EH (cell line): ENCODE measurements at regions not wholly inside any gene's neighbourhood (a gene's known extent, or its start where the extent isn't known, plus 50 kb on each side); places are given as distances from the start of the nearest gene placed in this dataset.

Source experiments
- DNase-seq: peaks from one replicate; pipeline ENCODE4 v3.0.0-alpha.2; 2015; ENCODE audit warnings: low read depth

DNA sequence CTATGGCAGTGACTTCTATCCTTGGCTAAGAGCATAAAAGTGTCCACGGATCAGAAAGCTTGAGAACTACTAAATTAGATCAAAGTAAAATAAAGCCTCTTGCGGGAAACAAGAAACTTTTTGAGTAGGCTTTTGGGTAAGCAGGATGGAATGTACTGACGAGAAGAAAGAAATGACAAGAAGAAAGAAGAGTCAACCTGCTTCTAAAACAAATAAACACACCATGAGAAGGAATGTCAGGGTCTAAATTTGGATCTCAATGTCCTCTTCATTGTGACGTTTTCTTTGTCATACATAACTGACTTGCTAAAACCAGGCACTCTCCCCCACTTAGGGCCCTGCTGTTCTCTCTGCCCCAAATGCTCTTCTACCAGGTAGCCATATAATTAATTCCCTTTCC lies 290.1 kb upstream of the PTGER4 start:
- peak; percentile 68 for DNase-seq

DNA sequence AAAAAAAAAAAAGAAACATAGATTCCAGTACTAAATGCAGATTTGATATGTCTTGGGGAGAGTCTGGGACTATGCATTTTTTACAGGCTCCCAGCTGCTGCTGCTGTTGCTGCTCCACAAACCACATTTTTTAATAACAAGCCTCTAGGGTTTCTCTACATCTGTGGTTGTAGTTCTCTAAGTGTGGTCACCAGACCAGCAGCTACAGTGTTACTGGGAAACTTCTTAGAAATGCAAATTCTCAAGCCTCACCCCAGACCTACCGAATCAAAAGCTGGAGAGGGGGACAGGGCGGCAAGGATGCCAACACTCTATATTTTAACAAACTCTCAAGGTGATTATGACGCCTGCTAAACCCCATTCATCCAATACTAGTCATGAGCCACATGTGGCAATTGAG lies 293.4 kb upstream of the PTGER4 start:
- DNase-seq: peak; percentile 69

DNA sequence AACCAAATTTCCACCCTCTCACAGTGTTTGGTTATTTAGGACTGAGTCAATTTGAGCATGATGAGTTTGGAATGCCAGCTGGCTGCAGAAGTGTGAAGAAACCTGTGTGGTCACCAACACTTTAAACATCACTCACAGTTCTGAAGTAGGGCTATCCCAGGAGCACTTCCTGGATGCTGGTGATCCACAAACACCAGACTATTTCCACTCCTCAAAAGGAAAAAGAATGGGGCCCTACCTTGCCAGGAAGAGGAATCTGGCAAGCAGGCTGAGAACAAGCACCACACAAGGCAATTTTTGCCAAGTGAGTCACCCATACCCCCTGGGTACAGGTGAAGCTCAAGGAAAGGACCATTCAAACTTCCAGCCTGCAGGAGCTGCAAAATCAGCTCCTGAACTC lies 294.2 kb upstream of the PTGER4 start:
- peak; percentile 56 for DNase-seq

DNA sequence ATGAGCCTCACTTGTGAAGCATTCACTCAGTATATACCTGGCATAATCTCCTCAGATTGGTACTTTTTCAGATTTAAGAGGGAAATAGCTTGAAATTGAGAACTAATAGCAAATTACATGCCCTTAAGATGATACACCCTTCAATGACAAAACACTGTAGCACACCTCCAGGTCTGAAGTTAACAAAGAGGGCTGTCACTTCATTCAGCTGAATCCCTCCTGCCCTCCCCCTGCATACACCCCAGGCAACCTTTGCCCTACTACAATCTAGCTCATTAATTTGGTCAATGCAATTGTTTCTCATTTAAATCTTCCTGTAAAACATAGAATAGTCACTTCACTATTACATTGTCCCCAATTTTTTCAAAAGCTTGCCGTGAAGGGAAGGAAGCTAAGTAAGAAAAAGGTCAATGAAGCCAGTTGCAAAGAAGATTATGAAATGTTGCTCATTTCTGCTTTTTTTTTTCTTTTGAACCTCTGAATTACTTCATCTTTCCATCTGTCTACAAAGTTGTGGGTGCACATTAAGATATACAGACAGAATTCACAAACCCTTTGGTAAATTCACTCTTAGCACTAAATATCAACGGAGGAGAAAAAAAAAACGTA lies 294.8 kb upstream of the PTGER4 start:
- DNase-seq: no peak

DNA sequence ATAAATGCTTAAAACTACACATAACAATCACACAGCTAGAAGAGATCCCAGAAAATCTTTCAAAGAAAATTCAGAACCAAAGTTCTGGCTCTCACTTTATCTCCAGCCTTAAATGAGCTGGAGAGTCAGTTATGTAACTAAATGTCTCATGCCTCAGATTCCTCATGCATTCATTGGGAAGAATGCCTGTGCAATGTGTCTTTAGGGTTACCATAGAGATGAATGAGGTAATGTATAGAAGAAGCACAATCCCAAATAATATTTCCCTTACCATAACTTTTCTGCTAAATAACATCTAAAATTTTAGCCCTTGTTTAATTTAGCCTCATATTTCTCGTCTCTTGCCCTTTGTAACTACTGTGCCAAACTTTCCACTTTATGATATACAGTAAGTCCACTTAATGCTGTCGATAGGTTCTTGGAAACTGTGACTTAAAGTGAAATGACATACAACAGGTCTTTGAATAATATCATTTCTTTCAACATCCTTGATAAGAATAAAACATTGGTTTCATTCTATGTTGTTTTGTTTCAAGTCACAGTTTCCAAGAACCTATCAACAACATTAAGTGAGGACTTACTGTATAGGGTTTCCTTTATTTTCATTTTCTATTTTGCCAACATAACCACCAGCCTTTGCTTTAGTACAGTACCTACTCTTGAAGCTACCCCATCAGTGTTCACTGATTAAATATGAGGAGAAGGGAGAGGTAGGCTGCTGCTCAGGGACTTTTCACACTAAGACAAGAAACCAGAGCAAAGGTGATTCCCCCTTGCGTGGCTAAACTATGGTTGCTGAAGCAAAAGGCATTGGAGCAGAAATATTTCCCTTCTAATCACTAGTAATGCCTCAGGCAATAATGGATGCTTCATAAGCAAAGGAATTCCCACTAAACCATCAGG lies 295.7 kb upstream of the PTGER4 start:
- peak; percentile 83 for DNase-seq

DNA sequence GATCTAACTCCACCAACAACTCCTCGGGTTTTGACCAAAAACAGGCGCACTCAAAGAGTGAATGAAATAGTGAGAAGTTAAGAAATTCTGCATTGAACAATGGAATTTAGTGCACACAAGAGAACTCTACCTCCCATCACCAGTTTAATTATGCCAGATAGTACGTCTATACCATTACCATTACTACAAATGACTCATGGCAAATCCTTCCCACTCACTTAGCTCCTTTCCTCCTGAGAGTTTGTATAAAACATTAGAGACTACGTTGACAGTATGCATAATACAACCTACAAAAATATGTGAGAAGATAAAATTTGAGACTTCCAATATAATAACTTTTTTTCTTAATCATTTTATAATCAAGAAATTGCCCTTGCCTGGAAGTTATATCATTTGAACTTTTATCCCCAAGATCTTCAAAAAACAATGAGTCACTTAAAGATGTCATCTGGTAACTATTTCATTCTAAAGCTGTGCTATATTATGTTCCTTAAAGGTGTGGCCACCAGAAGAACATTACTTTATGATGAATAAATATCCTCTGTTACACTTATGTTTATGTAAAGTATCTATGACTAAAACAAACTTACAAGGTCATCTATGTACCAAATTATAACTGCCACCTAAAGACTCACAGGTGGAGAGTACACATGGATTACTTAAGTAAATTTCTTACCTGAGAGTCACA lies 297.9 kb upstream of the PTGER4 start:
- DNase-seq: peak; percentile 56

DNA sequence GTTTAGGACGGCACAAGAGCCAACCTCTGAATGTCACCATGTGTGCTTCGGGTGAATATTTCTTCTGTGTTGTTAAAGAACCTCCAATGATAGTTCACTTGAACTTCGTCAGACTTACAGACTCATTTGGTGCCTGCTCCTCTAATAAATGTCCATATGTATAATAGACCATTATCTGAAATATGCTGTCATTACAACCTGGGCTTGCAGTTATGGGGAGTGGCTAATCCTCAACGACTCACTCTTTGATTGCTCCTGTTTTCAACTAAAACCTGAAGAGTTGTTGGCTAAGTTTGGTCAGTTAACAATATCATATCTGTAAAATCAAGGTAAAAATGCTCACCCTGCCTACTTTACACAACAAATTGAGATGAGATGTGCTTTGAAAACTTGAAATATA lies 298.7 kb upstream of the PTGER4 start:
- no peak for DNase-seq

DNA sequence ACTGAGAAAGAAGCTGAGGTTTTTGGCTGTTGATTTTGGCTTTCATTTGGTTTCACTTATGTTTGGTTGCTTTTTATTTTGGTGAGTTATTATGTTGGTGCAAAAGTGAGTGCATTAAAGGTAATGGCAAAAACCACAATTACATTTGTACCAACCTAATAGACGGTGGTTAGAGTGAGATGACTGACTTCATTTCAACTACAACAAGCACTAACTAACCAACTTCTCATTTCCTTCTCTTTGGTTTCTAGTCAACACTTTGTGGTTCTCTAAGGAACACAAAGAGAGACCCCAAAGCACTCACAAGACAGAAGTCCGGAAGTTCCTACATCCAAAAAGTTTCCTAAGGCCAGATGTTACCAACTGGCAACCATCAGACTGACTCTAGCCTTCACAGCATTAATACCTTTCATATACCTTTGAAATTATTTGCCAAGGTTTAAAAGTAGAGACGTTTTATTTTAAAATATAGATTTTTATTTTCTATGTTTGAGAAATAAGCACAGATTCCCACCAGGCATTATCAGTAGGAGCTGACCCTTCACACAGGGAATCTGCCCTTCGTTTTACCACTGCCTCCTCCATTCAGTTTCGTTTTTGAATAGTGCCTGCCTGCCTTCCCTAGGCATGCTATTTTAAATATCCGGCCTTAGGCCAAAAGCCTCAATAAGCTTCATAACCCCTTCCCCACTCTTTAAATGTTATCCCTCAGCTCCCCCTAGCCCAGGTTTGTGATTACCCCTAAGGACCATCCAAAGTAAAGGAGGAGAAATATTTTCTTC lies 301.1 kb upstream of the PTGER4 start:
- no peak for DNase-seq

DNA sequence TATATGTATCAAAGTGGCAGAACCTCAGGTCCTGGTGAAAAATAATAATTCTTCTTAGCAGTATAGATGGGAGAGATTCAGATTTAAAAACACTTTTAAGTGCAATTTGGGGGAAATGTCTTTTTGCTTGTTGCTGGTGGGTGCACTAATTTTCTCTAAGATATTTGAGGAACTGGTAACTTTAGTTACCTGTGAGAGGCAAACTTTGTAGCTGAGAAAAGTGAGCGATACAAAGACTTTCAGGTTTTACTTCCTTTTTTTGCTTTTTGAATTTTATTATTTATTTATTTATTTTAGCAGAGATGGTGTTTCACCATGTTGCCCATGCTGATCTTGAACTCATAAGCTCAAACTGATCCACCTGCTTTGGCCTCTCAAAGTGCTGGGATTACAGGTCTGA lies 303.1 kb upstream of the PTGER4 start:
- no peak for DNase-seq

DNA sequence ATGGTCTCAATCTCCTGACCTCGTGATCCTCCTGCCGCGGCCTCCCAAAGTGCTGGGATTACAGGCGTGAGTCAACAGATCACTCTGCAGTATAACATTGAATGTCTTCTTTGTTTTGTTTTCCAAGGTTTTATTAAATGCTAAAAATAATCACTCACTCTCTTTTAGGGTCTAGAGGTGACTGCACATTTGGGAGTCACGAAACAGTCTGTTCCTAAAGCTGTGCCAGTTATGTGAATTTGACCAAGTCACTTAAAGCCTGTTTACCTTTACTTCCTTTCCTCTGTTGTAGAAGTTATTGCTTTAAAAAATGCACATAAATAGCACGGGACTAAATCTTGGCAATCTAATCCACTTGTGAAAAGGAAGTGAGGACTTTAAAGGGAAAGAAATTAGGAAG lies 304.9 kb upstream of the PTGER4 start:
- DNase-seq: no peak

DNA sequence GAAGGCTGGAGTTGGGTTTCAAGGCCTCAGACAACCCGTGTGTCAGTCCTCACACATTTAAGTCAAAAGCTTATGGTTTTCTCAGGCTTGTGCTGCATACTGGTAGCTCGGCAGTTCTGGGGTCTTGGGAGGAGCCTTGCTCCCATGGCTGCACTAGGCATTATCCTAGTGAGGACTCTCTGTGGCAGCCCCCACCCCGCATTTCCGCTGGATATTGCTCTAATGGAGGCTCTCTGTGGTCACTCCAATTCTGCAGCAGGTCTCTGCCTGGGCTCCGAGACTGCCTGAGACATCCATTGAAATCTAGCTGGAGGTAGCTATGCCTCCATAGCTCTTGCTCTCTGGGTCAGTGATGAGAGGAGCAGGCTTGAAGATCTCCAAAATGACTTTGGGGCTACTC lies 311.5 kb upstream of the PTGER4 start:
- DNase-seq: no peak

DNA sequence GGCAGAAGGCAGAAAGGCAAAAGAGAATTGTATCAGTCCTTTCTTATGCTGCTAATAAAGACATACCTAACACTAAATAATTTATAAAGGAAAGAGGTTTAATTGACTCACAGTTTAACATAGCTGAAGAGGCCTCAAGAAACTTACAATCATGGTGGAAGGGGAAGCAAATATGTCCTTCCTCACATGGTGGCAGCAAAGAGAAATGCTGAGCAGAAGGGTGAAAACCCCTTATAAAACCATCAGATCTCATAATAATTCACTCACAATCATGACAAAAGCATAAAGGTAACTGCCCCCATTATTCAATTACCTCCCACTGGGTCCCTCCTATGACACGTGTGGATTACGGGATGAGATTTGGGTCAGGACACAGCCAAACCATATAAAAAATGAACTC lies 312.5 kb upstream of the PTGER4 start:
- peak; percentile 26 for DNase-seq

DNA sequence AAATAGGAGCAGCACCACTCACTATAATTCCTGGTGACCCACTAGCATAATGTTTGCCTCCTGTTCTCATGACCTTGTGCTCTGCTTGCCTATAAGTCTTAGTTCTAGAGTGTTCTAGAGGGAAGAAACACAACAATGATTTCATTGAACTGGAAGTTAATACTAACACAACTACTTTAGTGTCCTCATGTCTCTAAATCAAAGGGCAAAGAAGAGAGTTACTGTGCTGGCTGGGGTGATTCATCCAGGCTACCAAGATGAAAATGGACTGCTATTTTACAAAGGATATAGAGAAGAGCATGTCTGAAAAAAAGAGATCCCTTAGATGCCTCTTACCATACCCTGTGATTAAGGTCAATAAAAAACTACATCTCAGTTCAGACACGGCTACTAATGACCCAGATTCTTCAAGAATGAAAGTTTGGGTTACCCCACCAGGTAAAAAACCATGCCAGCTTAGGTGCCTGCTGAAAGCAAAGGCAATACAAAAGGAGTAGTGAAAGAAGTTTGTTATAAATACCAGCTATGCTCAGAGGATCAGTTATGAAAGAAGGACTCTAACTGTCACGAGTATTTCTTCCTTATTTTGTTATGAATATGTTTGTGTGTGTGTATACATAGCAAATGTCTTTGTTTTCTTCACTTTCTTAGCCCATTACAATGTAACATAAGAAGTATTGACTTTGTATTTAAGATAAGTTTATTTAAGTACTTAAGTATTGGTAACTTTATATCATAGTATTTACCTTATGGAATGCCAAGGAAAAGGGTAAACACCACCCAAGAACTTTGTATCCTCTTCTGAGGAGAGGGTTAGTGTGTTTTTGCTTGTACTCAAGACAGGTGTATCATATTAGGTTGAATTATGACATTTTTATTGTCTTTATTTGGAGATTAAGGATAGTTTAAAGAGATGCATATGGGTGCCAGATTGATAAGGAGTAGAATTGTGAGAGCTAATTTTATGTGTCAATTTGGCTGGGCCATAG lies 314.1 kb upstream of the PTGER4 start:
- no peak for DNase-seq

DNA sequence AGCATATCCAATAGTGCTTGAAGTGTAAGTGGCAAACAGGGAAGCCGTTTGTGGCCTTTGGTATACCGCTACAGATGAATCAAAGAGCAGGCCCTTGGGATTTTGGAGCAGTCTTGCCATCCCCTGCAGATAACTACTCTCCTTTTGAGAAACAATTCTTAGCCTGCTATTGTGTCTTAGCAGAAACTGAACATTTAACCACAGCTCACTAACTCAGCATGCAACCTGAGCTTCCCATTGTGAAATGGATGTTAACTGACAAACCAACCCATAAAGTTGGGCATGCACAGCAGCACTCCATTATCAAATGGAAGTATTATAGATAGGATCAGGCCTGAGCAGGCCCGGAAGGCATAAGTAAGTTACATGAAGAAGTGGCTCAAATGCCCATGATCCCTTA lies 315.3 kb upstream of the PTGER4 start:
- no peak for DNase-seq

DNA sequence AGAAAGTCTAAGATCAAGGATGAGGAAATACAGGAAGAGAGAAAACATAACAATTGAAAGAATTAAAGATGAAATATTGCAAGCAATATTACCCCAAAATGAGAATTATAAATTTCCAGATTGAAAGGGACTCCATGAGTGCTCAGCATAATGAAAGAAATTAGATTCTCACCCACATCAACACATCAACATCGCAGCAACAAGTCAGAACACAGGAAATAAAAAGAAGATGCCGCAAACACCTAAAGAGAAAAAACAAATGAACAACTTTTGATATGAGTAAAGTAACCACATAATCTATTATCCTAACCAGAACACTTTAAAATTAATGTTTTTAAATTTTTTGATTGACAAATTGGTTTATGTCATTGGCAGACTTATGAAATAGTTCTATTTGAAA lies 318.3 kb upstream of the PTGER4 start:
- no peak for DNase-seq

DNA sequence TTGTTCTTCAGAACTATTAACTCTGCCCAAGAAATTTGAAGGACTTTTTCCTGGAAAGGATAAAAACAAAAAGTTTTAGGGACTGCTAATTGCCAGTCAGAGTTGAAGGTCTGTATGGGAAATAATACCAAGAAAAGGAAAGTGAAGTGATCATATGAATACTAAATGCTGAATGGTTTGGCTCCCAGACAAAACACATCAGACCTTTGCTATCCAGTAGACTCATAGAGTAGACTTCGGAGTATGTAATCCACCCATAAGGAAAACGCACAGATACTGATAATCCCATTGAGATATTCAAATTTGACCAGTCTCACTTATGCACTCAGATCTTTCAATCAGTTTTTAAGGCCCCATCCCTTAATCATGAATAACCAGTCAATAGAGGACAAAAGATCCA lies 319.0 kb upstream of the PTGER4 start:
- no peak for DNase-seq

DNA sequence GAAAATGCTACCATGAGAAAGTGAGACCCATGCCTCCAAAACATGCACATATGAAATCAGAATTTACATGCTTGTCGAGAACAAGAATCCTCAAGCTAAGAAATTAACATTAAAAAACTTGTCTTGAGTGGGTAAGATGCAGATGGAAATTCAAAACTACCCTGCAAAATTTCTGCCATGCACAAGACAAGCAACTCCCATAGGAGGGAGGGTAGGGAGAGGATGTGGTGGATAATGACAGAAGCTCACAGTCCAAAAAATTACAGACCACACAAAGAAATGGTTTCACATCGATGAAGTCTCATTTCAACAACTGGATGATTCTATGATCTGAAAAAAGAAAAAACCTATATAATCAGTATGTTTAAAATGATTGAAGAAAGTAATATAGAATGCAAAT lies 319.9 kb upstream of the PTGER4 start:
- DNase-seq: no peak

DNA sequence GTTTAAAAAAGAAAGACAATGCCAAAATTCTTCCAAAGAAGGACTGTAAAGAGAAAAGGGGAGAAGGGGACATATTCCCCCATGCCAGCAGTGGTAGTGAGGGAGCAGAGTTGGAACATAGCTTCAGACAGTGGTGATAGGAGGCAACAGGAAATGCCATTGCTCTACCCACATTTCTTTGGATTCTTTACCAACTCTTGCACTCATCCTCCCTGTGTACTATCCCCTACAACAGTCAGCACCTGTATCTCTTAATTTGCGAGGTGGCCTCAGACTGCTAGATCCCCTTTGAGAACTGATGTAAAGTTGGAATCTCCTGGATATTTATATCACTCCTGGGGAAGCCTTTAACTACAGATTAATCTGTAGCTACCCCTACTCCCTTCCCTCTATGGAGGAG lies 320.6 kb upstream of the PTGER4 start:
- peak; percentile 11 for DNase-seq

DNA sequence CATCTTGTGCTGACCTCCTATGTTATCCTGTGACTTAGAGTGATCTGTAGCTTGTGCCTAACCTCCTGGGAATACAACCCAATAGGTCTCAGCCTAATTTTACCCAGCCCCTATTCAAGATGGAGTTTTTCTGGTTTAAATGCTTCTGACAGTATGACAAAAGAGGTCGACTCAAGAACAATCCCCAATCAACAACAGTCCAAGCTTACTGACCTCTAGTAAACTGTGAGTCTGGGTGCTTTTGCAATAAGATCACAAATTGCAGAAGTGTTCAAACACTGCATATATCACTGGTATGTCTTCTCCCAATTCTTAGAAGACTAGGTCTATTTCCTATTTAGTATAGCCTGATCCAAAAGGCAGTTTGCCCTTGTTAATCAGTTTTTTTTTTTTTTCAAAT lies 323.5 kb upstream of the PTGER4 start:
- peak; percentile 12 for DNase-seq

DNA sequence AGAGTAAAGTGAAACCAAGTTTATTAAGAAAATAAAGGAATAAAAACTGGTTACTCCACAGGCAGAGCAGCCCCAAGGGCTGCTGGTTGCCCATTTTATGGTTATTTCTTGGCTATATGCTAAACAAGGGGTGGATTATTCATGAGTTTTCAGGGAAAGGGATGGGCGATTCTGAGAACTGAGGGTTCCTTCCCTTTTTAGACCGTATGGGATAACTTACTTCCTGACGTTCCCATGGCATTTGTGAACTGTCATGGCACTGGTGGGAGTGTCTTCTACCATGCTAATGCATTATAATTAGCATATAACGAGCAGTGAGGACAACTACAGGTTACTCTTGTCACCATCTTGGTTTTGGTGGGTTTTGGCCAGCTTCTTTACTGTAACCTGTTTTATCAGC lies 323.9 kb upstream of the PTGER4 start:
- no peak for DNase-seq

DNA sequence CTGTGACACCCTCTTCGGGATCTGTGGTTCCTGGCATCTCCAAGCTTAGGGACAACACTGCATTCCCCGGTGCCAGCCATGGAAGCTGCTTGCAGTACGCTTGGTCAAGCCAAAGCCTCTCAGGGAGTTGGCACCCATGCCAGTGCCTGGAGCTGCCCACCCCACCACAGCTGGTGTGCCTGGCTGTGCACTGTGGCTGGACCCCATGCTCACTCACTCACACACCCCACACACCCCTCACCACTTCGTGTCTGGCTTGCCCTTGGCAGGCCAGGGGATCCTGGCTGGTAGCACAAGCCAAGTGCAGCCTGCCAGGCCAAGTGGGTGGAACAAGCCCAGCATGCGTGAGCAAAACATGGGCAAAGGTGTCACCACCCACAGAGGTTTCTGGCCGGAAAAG lies 324.5 kb upstream of the PTGER4 start:
- no peak for DNase-seq
